ENCODE measurements at regions not wholly inside any gene's neighbourhood (a gene's known extent, or its start where the extent isn't known, plus 50 kb on each side); places are given as distances from the start of the nearest gene placed in this dataset.

DNA sequence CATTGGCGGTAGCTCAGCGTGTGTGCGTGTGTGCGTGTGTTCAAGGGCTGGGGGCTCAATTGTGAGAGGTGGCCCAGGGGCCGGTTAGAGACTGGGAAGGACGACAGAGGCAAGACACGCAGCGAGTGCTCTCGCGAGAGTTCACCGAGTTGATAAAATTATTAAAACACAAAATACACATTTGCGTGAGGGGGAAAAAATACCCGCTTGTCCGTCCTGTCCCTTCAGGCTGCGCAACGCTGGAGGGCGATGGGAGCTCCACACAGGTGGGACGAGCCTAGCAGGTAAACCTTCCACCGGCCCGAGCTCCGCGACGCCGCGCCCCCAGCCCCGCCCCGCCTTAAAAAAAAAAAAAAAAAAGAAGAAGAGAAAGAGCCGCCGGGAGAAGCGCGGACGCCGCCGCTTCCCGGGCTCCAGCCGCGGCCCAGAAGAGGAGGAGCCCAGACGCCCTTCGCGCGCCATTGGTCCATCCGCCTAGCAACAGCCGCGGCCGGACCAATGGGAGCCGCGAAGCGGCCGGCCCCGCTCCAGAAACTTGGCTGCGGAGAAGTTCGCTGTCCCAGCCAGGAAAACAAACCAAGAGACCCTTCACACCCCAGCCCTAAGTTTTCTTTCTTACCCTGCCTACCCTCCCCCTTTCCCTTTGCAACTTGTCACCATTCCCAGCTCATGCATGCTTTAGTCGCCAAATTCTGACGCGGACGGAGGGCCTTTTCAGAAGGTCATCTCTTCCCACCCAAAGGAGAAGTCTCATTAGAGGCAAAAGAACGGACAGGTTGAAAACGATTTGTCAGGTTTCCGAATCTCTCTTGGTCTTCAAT, 169.9 kb upstream of the MAF start:
- TF ChIP-seq, protein P1, sequence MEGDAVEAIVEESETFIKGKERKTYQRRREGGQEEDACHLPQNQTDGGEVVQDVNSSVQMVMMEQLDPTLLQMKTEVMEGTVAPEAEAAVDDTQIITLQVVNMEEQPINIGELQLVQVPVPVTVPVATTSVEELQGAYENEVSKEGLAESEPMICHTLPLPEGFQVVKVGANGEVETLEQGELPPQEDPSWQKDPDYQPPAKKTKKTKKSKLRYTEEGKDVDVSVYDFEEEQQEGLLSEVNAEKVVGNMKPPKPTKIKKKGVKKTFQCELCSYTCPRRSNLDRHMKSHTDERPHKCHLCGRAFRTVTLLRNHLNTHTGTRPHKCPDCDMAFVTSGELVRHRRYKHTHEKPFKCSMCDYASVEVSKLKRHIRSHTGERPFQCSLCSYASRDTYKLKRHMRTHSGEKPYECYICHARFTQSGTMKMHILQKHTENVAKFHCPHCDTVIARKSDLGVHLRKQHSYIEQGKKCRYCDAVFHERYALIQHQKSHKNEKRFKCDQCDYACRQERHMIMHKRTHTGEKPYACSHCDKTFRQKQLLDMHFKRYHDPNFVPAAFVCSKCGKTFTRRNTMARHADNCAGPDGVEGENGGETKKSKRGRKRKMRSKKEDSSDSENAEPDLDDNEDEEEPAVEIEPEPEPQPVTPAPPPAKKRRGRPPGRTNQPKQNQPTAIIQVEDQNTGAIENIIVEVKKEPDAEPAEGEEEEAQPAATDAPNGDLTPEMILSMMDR (IDR thresholded peaks at IDR 0.05; ENCODE audit: low read depth, low read length), result no peak
- DNase-seq (ENCODE audit: extremely low read depth, low read depth), result peak; percentile 66

DNA sequence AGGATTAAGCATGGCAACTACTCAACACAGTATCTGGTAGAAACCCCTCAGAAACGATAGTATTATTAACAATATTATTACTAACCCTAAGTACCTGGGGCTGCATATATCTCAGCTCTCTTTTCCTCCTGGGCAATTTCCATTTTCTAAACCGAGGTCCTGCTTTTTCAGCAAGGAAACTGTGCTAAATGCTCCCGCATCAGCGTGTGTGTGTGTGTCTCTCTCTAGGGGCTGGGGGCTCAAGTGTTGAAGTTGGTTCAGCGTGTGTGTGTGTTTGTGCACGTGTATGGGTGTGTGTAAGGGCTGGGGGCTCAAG, 169.3 kb upstream of the MAF start:
- TF ChIP-seq, protein P1 (IDR thresholded peaks at IDR 0.05; ENCODE audit: low read depth, low read length), result no peak
- no peak for DNase-seq (ENCODE audit: extremely low read depth, low read depth)

DNA sequence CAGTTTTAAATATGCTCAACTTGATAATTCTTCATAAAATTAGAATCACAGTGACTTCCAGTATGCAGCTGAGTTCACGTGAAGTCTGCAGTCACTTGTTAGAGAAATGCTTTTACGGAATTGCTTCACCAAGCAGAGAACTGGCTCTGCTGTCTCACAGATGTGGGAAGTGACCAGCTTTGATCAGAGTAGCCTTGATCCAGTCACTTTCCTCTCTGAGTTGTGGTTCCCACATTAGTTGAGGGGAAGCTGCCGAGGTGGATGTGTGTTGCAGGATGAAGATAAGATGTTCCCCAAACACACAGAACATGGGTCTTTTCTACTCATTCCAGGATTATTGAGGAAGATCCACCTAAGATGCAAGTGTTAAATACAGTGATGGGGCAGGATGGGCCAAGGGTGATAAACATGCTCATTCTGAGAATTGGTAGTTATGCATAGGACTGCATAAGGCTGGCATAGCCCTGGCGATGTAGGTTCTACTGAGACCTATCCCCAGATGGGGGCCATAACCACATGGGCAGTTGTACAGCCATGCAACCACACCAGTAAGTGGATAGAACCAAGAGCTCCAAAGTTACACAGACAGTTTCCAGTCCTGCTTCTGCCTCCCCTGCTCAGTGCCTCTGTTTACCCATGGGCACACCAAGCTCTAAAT, 168.9 kb upstream of the MAF start:
- TF ChIP-seq, protein P1 (IDR thresholded peaks at IDR 0.05; ENCODE audit: low read depth, low read length), result no peak
- DNase-seq (ENCODE audit: extremely low read depth, low read depth), result no peak

DNA sequence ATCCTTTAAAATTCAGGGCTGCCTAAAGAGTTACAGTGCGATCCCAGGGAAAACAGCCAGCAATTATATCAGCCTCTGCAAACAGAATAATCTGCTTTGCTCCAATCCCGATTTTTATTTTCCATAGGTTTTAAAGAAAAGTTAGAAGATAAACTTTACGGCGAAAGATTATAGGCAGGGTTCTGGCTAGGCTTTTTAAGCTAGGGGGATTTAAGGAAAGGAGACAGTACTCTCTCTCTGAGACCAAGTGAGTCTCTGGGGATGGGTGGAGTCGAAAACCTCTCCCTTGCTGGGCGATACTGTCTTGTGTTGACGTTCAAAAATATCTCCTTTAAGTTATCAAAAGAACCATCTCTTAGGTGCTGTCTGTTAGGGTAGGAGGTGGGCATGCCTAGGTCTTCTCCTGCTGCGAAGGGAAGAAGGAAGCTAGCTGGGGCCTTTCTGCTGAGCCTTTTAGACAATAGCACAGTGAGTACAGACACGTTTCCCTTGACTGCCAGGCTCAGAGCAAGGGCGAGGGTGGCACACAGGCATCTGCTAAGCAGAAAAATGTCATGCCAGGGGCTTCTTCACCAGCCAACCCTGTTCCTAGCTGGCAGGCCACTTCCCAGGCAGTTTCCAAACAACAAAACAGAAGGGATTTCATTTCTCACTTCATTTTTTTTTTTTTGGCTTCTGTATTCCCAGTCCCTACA, 167.9 kb upstream of the MAF start:
- no peak for DNase-seq (ENCODE audit: extremely low read depth, low read depth)
- TF ChIP-seq, protein P1 (IDR thresholded peaks at IDR 0.05; ENCODE audit: low read depth, low read length), result no peak

DNA sequence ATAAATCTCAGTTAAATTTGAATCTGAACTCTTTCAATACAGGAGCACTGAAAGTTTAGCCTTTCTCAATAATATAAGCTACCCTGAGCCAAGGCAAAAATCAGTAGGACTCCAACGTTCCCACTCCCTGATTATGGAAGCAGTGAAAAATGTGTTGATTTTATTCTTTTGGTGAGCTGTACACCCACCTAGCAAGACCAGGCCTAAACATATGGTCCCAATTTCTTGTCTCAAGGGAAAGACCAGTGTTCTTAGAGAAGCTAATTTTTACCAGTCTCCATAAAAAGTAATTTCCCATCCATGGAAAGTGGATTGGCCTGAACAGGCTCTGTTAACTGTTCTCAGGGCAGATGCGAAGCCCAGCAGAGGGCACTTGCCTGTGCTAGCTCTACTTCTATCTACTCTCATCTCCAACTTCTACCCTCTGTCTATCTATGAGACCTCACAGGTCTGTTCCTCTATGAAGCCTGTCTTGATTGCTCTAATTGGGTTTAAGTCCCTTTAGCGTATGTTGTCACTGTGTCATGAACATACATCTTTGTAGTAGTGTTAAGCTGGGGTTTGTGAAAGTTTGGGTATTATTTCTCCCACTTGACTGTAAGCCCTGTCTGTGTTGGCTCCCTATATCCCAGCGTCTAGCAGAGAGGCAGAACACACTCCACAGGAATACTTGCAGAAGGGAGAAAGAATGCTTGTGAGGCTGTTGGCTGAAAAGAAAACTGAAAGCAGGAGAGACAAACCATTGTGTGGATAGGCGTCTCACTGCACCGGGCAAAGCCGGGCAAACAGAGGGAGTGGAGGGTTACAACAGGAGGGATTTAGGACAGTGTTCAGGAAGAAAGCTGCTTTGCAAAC, 167.1 kb upstream of the MAF start:
- DNase-seq (ENCODE audit: extremely low read depth, low read depth), result peak; percentile 8
- TF ChIP-seq, protein P1 (IDR thresholded peaks at IDR 0.05; ENCODE audit: low read depth, low read length), result peak; percentile 57

DNA sequence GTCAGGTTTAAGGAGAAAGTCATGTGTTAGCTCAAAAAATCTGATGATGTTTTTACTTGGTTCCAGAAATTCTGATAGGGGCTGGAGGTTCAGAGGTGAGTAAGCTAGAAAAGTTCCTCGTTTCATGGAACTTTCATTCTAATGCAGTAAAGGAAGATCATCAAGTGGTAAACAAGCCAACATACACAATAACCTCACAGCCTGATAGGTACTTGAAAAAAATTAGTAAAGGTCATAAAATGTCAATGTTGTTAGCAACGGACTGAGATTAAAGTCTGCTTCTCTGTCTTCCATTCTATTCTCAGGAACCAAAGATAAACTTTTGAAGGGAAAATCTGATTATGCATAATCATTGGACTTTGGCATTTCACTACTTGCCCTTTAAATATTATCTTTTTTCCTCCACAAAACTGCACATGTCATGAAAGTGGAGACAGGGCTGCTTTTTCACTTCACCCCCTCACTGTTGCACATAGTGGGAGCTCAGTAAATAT, 165.4 kb upstream of the MAF start:
- TF ChIP-seq, protein P1 (IDR thresholded peaks at IDR 0.05; ENCODE audit: low read depth, low read length), result no peak
- DNase-seq (ENCODE audit: extremely low read depth, low read depth), result no peak
